IMR-90 (cell line): ENCODE measurements at regions not wholly inside any gene's neighbourhood (a gene's known extent, or its start where the extent isn't known, plus 50 kb on each side); places are given as distances from the start of the nearest gene placed in this dataset.

Experiments
- ATAC-seq: fragments of 200-7000 bp; cut with Tn5 transposase; 2 replicates; pipeline ENCODE4 v1.9.1; 2020; ENCODE audit warnings: low read depth, mild to moderate bottlenecking, moderate library complexity
- BruUV-seq: library from RNA; stranded (reverse); fragments of 400-500 nt; replicated peaks from 2 replicates; lab custom pipeline; 2021; lab: Mats Ljungman, UMichigan
- CTCF ChIA-PET: fragments of 300-600 bp; formaldehyde crosslinking; extraction: SDS; loops from one replicate; lab custom pipeline; 2021; ENCODE audit warnings: antibody characterized with exemption; lab: Yijun Ruan, JAX
- POLR2A ChIA-PET: fragments of 300-600 bp; sonication (Branson Sonifier 250); formaldehyde crosslinking; loops from one replicate; lab custom pipeline; 2022; ENCODE audit warnings: antibody characterized with exemption; ENCODE audit not compliant: unreplicated experiment; lab: Charles Lee
- DNase-seq: peaks from one replicate; pipeline ENCODE4 v3.0.0; 2013
- H2AFZ ChIP-seq: replicated peaks from 2 replicates; pipeline ENCODE3; 2013; ENCODE audit warnings: low read length, mild to moderate bottlenecking; ENCODE audit not compliant: poor library complexity
- H2AK5ac ChIP-seq: 2 replicates; pipeline ENCODE4 v1.6.1; 2013; ENCODE audit warnings: low read depth, low read length, inconsistent platforms
- H2AK9ac ChIP-seq: replicated peaks from 2 replicates; pipeline ENCODE3; 2013; ENCODE audit warnings: mild to moderate bottlenecking, low read depth, low read length, moderate library complexity; ENCODE audit not compliant: poor library complexity
- H2BK120ac ChIP-seq: 2 replicates; pipeline ENCODE4 v1.6.1; 2013; ENCODE audit warnings: low read depth, low read length, inconsistent platforms
- H2BK15ac ChIP-seq: 3 replicates; pipeline ENCODE4 v1.6.1; 2013; ENCODE audit warnings: low read depth, low read length, inconsistent platforms
- H2BK20ac ChIP-seq: 2 replicates; pipeline ENCODE4 v1.6.1; 2013; ENCODE audit warnings: low read depth, mild to moderate bottlenecking, inconsistent platforms, low read length, moderate library complexity
- H2BK5ac ChIP-seq: 2 replicates; pipeline ENCODE4 v1.6.1; 2013; ENCODE audit warnings: mild to moderate bottlenecking, low read depth, low read length, inconsistent platforms; ENCODE audit not compliant: poor library complexity, severe bottlenecking
- H3K14ac ChIP-seq: replicated peaks from 2 replicates; pipeline ENCODE4 v1.6.1; 2013; ENCODE audit warnings: low read depth, low read length, inconsistent platforms
- H3K18ac ChIP-seq: 2 replicates; pipeline ENCODE4 v1.6.1; 2013; ENCODE audit warnings: low read depth, low read length, control low read depth
- H3K23ac ChIP-seq: 2 replicates; pipeline ENCODE4 v1.6.1; 2013; ENCODE audit warnings: low read depth, low read length, inconsistent platforms
- H3K27ac ChIP-seq: 2 replicates; pipeline ENCODE4 v1.5.1; 2013; ENCODE audit warnings: mild to moderate bottlenecking, control low read depth, low read length; ENCODE audit not compliant: insufficient read depth
- H3K27me3 ChIP-seq: 2 replicates; pipeline ENCODE4 v1.6.1; 2013; ENCODE audit warnings: low read length; ENCODE audit not compliant: control insufficient read depth, insufficient read depth
- H3K36me3 ChIP-seq: 2 replicates; pipeline ENCODE4 v1.6.1; 2013; ENCODE audit warnings: low read length, mixed read lengths; ENCODE audit not compliant: control insufficient read depth, insufficient read depth
- H3K4ac ChIP-seq: 2 replicates; pipeline ENCODE4 v1.6.1; 2013; ENCODE audit warnings: low read depth, low read length, inconsistent platforms
- H3K4me1 ChIP-seq: 2 replicates; pipeline ENCODE4 v1.6.1; 2013; ENCODE audit warnings: low read length, mixed read lengths; ENCODE audit not compliant: control insufficient read depth, insufficient read depth
- H3K4me2 ChIP-seq: 2 replicates; pipeline ENCODE4 v1.6.1; 2013; ENCODE audit warnings: low read depth, mild to moderate bottlenecking, control low read depth, low read length, moderate library complexity
- H3K4me3 ChIP-seq: 2 replicates; pipeline ENCODE4 v1.5.1; 2013; ENCODE audit warnings: low read depth, mild to moderate bottlenecking, control low read depth, low read length, moderate library complexity; ENCODE audit not compliant: insufficient read depth
- H3K56ac ChIP-seq: 2 replicates; pipeline ENCODE4 v1.6.1; 2013; ENCODE audit warnings: low read length, inconsistent platforms; ENCODE audit not compliant: insufficient read depth; ENCODE audit errors: extremely low read depth
- H3K79me1 ChIP-seq, 2 experiments: 2 replicates each; pipeline ENCODE4 v1.6.1; 2013; ENCODE audit warnings: low read length in 2 of 2, inconsistent platforms in 1 of 2, low read depth in 1 of 2
- H3K9ac ChIP-seq: 2 replicates; pipeline ENCODE4 v1.6.1; 2013; ENCODE audit warnings: low read depth, low read length, control low read depth
- H3K9me1 ChIP-seq: 2 replicates; pipeline ENCODE4 v1.6.1; 2013; ENCODE audit warnings: low read length, inconsistent platforms; ENCODE audit not compliant: insufficient read depth
- H3K9me3 ChIP-seq: 2 replicates; pipeline ENCODE4 v1.6.1; 2013; ENCODE audit warnings: low read length; ENCODE audit not compliant: control insufficient read depth, insufficient read depth
- H4K20me1 ChIP-seq: 2 replicates; pipeline ENCODE4 v1.6.1; 2013; ENCODE audit warnings: low read length, inconsistent platforms; ENCODE audit not compliant: insufficient read depth
- H4K5ac ChIP-seq: 2 replicates; pipeline ENCODE4 v1.6.1; 2013; ENCODE audit warnings: mild to moderate bottlenecking, low read depth, low read length, control low read depth
- H4K8ac ChIP-seq, 2 experiments: 2 replicates each; pipeline ENCODE4 v1.6.1; 2013; ENCODE audit warnings: low read depth in 2 of 2, low read length in 2 of 2, control low read depth in 1 of 2, inconsistent platforms in 1 of 2
- H4K91ac ChIP-seq: 2 replicates; pipeline ENCODE4 v1.6.1; 2013; ENCODE audit warnings: low read depth, low read length, inconsistent platforms; ENCODE audit not compliant: insufficient read depth
- BHLHE40 ChIP-seq: fragments of 150-350 bp; IDR thresholded peaks from 2 replicates; pipeline ENCODE4 v1.6.1; 2016; ENCODE audit warnings: mild to moderate bottlenecking, low read depth, low read length
- CEBPB ChIP-seq: IDR thresholded peaks from 2 replicates; pipeline ENCODE4 v1.6.1; 2012; ENCODE audit warnings: low read depth, low read length, improper control_type of control experiment
- CHD1 ChIP-seq: IDR thresholded peaks from 2 replicates; pipeline ENCODE4 v1.6.1; 2012; ENCODE audit warnings: low read depth, low read length, improper control_type of control experiment
- FOS ChIP-seq: fragments of 150-350 bp; IDR thresholded peaks from 2 replicates; pipeline ENCODE4 v1.6.1; 2016; ENCODE audit warnings: low read depth, low read length
- MAFK ChIP-seq: IDR thresholded peaks from 2 replicates; pipeline ENCODE4 v1.6.1; 2012; ENCODE audit warnings: low read depth, low read length, improper control_type of control experiment
- MAZ ChIP-seq: IDR thresholded peaks from 2 replicates; pipeline ENCODE4 v1.6.1; 2012; ENCODE audit warnings: low read depth, mild to moderate bottlenecking, low read length, improper control_type of control experiment, moderate library complexity, borderline replicate concordance
- NFE2L2 ChIP-seq: fragments of 150-350 bp; IDR thresholded peaks from 2 replicates; pipeline ENCODE4 v1.6.1; 2016; ENCODE audit warnings: low read depth, mild to moderate bottlenecking, low read length
- POLR2A ChIP-seq: IDR thresholded peaks from 2 replicates; pipeline ENCODE4 v1.6.1; 2012; ENCODE audit warnings: mild to moderate bottlenecking, low read depth, low read length
- RAD21 ChIP-seq: IDR thresholded peaks from 2 replicates; pipeline ENCODE4 v1.6.1; 2012; ENCODE audit warnings: low read length, improper control_type of control experiment
- RCOR1 ChIP-seq: IDR thresholded peaks from 2 replicates; pipeline ENCODE4 v1.6.1; 2012; ENCODE audit warnings: mild to moderate bottlenecking, low read length, improper control_type of control experiment; ENCODE audit not compliant: insufficient replicate concordance
- RFX5 ChIP-seq: IDR thresholded peaks from 2 replicates; pipeline ENCODE4 v1.8.0; 2012; ENCODE audit warnings: low read depth, mild to moderate bottlenecking, low read length, moderate library complexity
- SMC3 ChIP-seq: fragments of 150-350 bp; IDR thresholded peaks from 2 replicates; pipeline ENCODE4 v1.6.1; 2016; ENCODE audit warnings: low read depth, mild to moderate bottlenecking, antibody characterized with exemption, low read length, moderate library complexity
- WGBS, 2 experiments: methylation state at CpG; one replicate each; pipeline versions ENCODE4 v1.1.5 to v1.1.7; 2013; ENCODE audit warnings: missing lambda C conversion rate in 2 of 2; ENCODE audit not compliant: insufficient read length in 1 of 2; ENCODE audit errors: extremely low coverage in 2 of 2; 5-methylcytosine and 5-hydroxymethylcytosine counted together
- dilution Hi-C: fragments of 300-500 bp; cut with HindIII; formaldehyde crosslinking; loops from one replicate; pipeline ENCODE4 v1.14.3; 2018; ENCODE audit warnings: low sequenced_read_pairs; ENCODE audit not compliant: unreplicated experiment
- in situ Hi-C: fragments of 300-500 bp; cut with MboI; formaldehyde crosslinking; loops from 3 replicates; pipeline ENCODE4 v1.14.3; 2019; ENCODE audit warnings: low sequenced_read_pairs, inconsistent platforms, mixed read lengths
- intact Hi-C: fragments of 100-400 bp; cut with micrococcal nuclease; formaldehyde crosslinking; loops from 2 replicates; pipeline ENCODE4 v1.10.0; 2022
- TF ChIP-seq, protein P1 (sequence below): fragments of 150-350 bp; IDR thresholded peaks from 2 replicates; pipeline ENCODE4 v1.6.1; 2017; ENCODE audit warnings: mild to moderate bottlenecking, antibody characterized with exemption, low read length, low read depth
- TF ChIP-seq, protein P2 (sequence below): conservative IDR thresholded peaks from 2 replicates; pipeline ENCODE4 v1.5.1; 2012; ENCODE audit warnings: mild to moderate bottlenecking, low read depth, low read length, improper control_type of control experiment

DNA sequence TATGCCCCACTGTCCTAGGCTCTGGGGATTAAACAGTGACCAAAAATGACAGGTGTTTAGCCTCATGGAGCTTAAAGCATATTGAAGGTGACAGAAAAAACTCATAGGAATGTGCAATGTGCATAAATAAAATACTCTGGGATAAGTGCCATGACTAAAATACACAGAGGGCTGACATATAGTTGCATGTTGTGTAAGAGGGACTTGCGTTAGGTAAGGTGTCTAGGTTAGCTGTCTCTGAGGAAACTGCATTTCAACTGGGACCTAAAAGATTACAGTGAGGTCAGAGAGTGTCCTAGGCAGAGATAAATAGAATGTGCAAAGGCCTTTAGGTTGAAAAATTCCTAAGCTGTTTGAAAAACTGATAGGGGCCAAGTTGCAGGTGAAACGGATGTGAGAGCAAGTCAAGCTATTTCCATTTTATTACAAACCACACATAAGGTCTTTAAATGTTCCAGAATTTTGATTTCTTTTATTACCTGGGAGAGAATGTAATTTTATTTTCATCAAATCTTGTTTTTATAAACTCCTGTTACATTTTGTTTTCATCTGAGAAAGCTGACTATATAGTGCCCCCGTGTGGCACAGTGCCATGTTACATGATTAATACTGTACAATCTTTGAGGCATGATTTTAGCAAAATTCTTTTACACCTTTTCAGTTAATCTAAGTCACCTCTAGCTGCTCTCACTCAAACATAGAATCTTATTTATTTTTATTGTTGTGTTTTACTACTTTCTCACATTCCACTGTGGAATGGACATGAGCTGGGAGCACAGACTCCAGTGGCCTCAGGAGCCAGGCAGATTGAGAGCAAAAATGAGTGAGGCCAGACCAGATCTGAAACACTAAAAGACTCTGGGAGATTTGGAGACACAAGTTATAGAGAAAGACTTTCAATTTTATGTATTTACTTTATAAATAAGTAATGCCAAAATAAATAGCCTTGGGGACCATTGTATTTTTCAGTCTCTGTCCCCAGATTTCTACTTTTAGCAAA is 259.6 kb upstream of the ZNF717 start (continued):
- TF ChIP-seq SMC3, result peak; percentile 43
- no peak for TF ChIP-seq NFE2L2
- peak; percentile 62 for TF ChIP-seq RAD21

DNA sequence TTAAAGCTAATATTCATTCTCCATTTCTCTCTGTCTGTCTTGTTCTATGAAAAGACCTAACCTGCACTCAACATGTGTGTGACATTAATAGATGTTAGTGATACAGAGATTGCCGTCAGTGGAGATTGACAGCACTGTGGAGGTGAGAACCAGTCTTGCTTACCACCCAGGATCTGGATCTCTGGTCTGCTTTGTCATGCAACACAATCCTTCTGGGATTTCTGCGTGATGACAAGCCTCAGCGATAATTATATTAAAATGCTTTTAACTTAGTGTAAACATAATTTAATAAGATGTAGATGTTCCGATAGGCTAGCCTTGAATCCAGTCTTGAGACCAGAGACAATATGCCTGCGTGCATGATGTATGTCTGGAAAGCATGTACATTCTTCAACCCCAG is 262.0 kb upstream of the ZNF717 start:
- no peak for ATAC-seq
- H2BK5ac ChIP-seq, result no peak overlapping the region
- H3K9me3 ChIP-seq, result no peaks in the 10 kb centered on the region
- H4K20me1 ChIP-seq, result no peaks in the 10 kb centered on the region
- no peak overlapping the region for H3K56ac ChIP-seq
- H4K8ac ChIP-seq, result no peak overlapping the region
- H2AK9ac ChIP-seq, result no peak overlapping the region
- no peak overlapping the region for H3K14ac ChIP-seq
- in situ Hi-C loops (no loop called here), dilution Hi-C loops (no loop called here), intact Hi-C loops (no loop called here)
- no peak overlapping the region for H3K4ac ChIP-seq
- H3K4me1 ChIP-seq, result peaks cover 5% of the 10 kb centered on the region
- H2BK120ac ChIP-seq, result no peak overlapping the region
- H3K9ac ChIP-seq, result no peak overlapping the region
- no peak overlapping the region for H3K23ac ChIP-seq
- no peak overlapping the region for H3K4me2 ChIP-seq
- ChIA-PET POLR2A (no interaction called here), CTCF (no interaction called here)
- no peaks in the 10 kb centered on the region for H3K27me3 ChIP-seq
- no peak for DNase-seq
- H4K91ac ChIP-seq, result no peak overlapping the region
- H2BK15ac ChIP-seq, result no peak overlapping the region
- no CpG with 5 or more reads among the region's 5 CpGs for WGBS, 2 experiments
- H4K5ac ChIP-seq, result no peak overlapping the region
- H2AFZ ChIP-seq, result no peak overlapping the region
- no peaks in the 10 kb centered on the region for H3K79me1 ChIP-seq
- H3K36me3 ChIP-seq, result no peaks in the 10 kb centered on the region
- no peak overlapping the region for H3K27ac ChIP-seq
- H3K4me3 ChIP-seq, result no peak overlapping the region
- peak overlapping the region; percentile 23; the same call in 1 of the 2 replicates for H2AK5ac ChIP-seq
- no peak overlapping the region for H3K18ac ChIP-seq
- no TSS peak for BruUV-seq
- H2BK20ac ChIP-seq, result no peak overlapping the region
- H3K9me1 ChIP-seq, result no peaks in the 10 kb centered on the region
- TF ChIP-seq, protein P1, sequence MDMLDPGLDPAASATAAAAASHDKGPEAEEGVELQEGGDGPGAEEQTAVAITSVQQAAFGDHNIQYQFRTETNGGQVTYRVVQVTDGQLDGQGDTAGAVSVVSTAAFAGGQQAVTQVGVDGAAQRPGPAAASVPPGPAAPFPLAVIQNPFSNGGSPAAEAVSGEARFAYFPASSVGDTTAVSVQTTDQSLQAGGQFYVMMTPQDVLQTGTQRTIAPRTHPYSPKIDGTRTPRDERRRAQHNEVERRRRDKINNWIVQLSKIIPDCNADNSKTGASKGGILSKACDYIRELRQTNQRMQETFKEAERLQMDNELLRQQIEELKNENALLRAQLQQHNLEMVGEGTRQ, result no peak
- TF ChIP-seq SMC3 (no peak), MAZ (no peak), FOS (no peak), NFE2L2 (no peak), POLR2A (no peak), RFX5 (no peak), RCOR1 (no peak), CEBPB (no peak), MAFK (no peak), CHD1 (no peak), BHLHE40 (no peak)
- TF ChIP-seq, protein P2, sequence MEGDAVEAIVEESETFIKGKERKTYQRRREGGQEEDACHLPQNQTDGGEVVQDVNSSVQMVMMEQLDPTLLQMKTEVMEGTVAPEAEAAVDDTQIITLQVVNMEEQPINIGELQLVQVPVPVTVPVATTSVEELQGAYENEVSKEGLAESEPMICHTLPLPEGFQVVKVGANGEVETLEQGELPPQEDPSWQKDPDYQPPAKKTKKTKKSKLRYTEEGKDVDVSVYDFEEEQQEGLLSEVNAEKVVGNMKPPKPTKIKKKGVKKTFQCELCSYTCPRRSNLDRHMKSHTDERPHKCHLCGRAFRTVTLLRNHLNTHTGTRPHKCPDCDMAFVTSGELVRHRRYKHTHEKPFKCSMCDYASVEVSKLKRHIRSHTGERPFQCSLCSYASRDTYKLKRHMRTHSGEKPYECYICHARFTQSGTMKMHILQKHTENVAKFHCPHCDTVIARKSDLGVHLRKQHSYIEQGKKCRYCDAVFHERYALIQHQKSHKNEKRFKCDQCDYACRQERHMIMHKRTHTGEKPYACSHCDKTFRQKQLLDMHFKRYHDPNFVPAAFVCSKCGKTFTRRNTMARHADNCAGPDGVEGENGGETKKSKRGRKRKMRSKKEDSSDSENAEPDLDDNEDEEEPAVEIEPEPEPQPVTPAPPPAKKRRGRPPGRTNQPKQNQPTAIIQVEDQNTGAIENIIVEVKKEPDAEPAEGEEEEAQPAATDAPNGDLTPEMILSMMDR, result no peak
